Smooth muscle cell (in vitro differentiated cells): ENCODE measurements at regions not wholly inside any gene's neighbourhood (a gene's known extent, or its start where the extent isn't known, plus 50 kb on each side); places are given as distances from the start of the nearest gene placed in this dataset.

Source experiments
- DNase-seq: peaks from one replicate; lab custom pipeline; 2025; ENCODE audit not compliant: unreplicated experiment; lab: John Stamatoyannopoulos, UW
- H2AFZ ChIP-seq: fragments of 200-600 bp; sonication (generic); 2 replicates; pipeline ENCODE4 v1.6.0; 2016; ENCODE audit warnings: antibody characterized with exemption, low read depth, mild to moderate bottlenecking
- H3F3A ChIP-seq: fragments of 200-600 bp; sonication (generic); 2 replicates; pipeline ENCODE4 v1.6.0; 2017; ENCODE audit warnings: antibody characterized with exemption, low read depth
- H3K27ac ChIP-seq: fragments of 200-600 bp; sonication (generic); 2 replicates; pipeline ENCODE4 v1.5.1; 2016; ENCODE audit warnings: low read depth, mild to moderate bottlenecking
- H3K27me3 ChIP-seq: fragments of 200-600 bp; sonication (generic); 2 replicates; pipeline ENCODE4 v1.6.1; 2016; ENCODE audit warnings: low read depth, mild to moderate bottlenecking
- H3K36me3 ChIP-seq: fragments of 200-600 bp; sonication (generic); 2 replicates; pipeline ENCODE4 v1.5.1; 2016; ENCODE audit warnings: low read depth
- H3K4me1 ChIP-seq: fragments of 200-600 bp; sonication (generic); 2 replicates; pipeline ENCODE4 v1.5.1; 2016; ENCODE audit warnings: low read depth
- H3K4me2 ChIP-seq: fragments of 200-600 bp; sonication (generic); 2 replicates; pipeline ENCODE4 v1.6.0; 2016; ENCODE audit warnings: mild to moderate bottlenecking
- H3K4me3 ChIP-seq: fragments of 200-600 bp; sonication (generic); 2 replicates; pipeline ENCODE4 v1.5.1; 2016; ENCODE audit warnings: mild to moderate bottlenecking
- H3K79me2 ChIP-seq: fragments of 200-600 bp; sonication (generic); 2 replicates; pipeline ENCODE4 v1.6.0; 2016; ENCODE audit warnings: low read depth, mild to moderate bottlenecking
- H3K9ac ChIP-seq: fragments of 200-600 bp; sonication (generic); 2 replicates; pipeline ENCODE4 v1.6.0; 2016; ENCODE audit warnings: low read depth
- H3K9me3 ChIP-seq: fragments of 200-600 bp; sonication (generic); replicated peaks from 2 replicates; pipeline ENCODE4 v1.5.1; 2016; ENCODE audit warnings: low read depth
- H4K20me1 ChIP-seq: fragments of 200-600 bp; sonication (generic); 2 replicates; pipeline ENCODE4 v1.6.0; 2016; ENCODE audit warnings: low read depth
- WGBS: methylation state at CpG from one replicate; pipeline ENCODE4 v1.1.7; 2016; ENCODE audit warnings: low lambda C conversion rate; 5-methylcytosine and 5-hydroxymethylcytosine counted together
- TF ChIP-seq, protein P1 (sequence below): fragments of 200-600 bp; sonication (generic); IDR thresholded peaks from 2 replicates; pipeline ENCODE4 v1.5.1; 2017; ENCODE audit warnings: borderline replicate concordance, mild to moderate bottlenecking, antibody characterized with exemption; ENCODE audit not compliant: insufficient read depth, poor library complexity, severe bottlenecking

DNA sequence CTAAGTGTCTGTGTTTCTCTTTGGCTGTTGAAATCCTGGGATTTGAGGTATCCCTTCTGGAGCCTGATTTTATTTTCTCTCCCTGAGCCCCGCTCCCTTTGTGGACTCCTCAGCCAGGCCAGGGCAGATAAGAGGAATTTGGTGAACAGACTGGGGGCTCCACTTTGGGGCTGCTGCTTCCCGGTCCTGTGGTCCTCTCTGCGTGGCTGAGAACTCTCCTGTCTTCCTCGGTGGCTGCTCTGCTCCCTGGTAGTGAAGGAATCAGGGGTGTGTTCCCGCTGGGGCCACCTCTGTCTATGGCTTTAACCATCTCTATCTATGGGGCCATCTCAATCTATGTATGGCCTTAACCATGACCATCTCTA lies 71.7 kb upstream of the SH3PXD2B start:
- H3F3A ChIP-seq, result no peaks in the 10 kb centered on the region
- H3K4me3 ChIP-seq, result no peak overlapping the region
- H3K79me2 ChIP-seq, result no peaks in the 10 kb centered on the region
- no peak overlapping the region for H3K9ac ChIP-seq
- H3K27me3 ChIP-seq, result no peaks in the 10 kb centered on the region
- H3K4me2 ChIP-seq, result no peak overlapping the region
- WGBS, result 85% methylated on average over 5 of the region's 5 CpGs
- no peak overlapping the region for H3K27ac ChIP-seq
- no peaks in the 10 kb centered on the region for H3K9me3 ChIP-seq
- H3K36me3 ChIP-seq, result no peaks in the 10 kb centered on the region
- no peak overlapping the region for H2AFZ ChIP-seq
- TF ChIP-seq, protein P1, sequence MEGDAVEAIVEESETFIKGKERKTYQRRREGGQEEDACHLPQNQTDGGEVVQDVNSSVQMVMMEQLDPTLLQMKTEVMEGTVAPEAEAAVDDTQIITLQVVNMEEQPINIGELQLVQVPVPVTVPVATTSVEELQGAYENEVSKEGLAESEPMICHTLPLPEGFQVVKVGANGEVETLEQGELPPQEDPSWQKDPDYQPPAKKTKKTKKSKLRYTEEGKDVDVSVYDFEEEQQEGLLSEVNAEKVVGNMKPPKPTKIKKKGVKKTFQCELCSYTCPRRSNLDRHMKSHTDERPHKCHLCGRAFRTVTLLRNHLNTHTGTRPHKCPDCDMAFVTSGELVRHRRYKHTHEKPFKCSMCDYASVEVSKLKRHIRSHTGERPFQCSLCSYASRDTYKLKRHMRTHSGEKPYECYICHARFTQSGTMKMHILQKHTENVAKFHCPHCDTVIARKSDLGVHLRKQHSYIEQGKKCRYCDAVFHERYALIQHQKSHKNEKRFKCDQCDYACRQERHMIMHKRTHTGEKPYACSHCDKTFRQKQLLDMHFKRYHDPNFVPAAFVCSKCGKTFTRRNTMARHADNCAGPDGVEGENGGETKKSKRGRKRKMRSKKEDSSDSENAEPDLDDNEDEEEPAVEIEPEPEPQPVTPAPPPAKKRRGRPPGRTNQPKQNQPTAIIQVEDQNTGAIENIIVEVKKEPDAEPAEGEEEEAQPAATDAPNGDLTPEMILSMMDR, result no peak
- no peaks in the 10 kb centered on the region for H3K4me1 ChIP-seq
- no peaks in the 10 kb centered on the region for H4K20me1 ChIP-seq
- DNase-seq, result no peak

DNA sequence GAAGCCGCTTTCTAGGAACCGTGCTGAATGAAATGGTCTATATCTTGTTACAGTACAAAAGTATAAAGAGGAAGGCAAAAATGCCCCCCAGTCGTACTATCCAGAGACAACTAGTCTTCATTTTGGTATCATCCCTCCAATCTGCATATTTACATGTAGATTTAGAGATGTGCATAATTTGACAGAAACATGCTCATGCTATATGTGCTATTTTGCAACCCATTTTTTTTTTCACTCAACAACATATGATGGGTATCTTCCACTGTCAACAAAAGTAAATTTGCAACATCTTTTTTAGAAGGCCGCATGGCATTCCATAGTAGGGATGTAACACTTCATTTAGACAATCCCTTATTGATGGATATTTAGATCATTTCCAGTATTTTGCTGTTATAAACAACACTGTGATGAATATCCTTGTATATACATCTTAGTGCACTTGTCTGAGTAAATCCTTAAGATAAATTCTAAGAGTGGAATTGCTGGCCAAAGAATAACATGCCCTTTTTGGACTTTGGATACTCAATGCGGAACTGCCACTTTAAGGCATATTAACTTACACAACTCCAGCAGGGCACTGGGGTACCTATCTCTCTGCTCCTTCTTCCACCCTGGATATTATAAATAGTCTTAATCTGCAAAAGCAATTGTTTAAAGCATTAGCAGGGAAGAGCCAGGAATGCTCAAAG lies 71.1 kb upstream of the SH3PXD2B start:
- H3K27ac ChIP-seq, result no peak overlapping the region
- H3K79me2 ChIP-seq, result no peaks in the 10 kb centered on the region
- no peaks in the 10 kb centered on the region for H3K27me3 ChIP-seq
- H3K4me1 ChIP-seq, result no peaks in the 10 kb centered on the region
- H3K4me3 ChIP-seq, result no peak overlapping the region
- no peaks in the 10 kb centered on the region for H3F3A ChIP-seq
- TF ChIP-seq, protein P1, result no peak
- no peak overlapping the region for H3K9ac ChIP-seq
- no peaks in the 10 kb centered on the region for H3K36me3 ChIP-seq
- WGBS, result 92% methylated on average over 5 of the region's 5 CpGs
- no peak overlapping the region for H2AFZ ChIP-seq
- DNase-seq, result no peak
- H3K9me3 ChIP-seq, result no peaks in the 10 kb centered on the region
- H4K20me1 ChIP-seq, result no peaks in the 10 kb centered on the region
- no peak overlapping the region for H3K4me2 ChIP-seq

DNA sequence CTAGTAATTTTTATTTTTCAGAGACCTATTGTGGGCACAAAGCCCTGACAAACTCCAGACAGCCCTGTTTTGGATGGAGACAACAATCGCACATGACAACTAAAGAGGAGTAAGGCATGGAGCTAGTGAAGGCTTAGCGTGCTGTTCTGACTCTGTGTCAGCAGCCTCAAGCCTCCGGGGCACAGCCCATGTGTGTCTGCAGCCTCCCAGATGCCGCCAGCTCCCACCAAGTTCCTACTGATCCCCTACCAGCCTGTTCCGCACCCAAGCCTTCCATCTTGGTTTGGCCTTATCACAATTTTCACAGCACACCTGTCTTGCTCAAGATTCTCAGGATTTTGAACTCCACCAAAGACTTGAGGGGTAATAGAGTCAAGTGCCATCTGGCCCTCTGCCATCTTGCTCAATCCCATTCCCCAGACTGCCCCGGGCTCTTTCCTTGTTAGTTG lies 70.3 kb upstream of the SH3PXD2B start:
- Histone ChIP-seq H3K36me3 (no peaks in the 10 kb centered on the region), H3K27ac (no peak overlapping the region), H3K9ac (no peak overlapping the region), H2AFZ (no peak overlapping the region), H4K20me1 (no peaks in the 10 kb centered on the region), H3K4me2 (no peak overlapping the region), H3K4me3 (no peak overlapping the region), H3K9me3 (no peaks in the 10 kb centered on the region), H3K79me2 (no peaks in the 10 kb centered on the region), H3K4me1 (no peaks in the 10 kb centered on the region), H3F3A (no peaks in the 10 kb centered on the region), H3K27me3 (no peaks in the 10 kb centered on the region)
- DNase-seq, result no peak
- WGBS, result 86% methylated on average over 6 of the region's 6 CpGs
- TF ChIP-seq, protein P1, result no peak

- TF ChIP-seq, protein P1, result no peak
Measured at GRCh38 chr5:172523146-172523745, 68.9 kb upstream of the SH3PXD2B start.

More at GRCh38 chr5:172523146-172523745, 68.9 kb upstream of the SH3PXD2B start:
- H3K9me3 ChIP-seq, result no peaks in the 10 kb centered on the region
- H4K20me1 ChIP-seq, result no peaks in the 10 kb centered on the region
- H3K79me2 ChIP-seq, result no peaks in the 10 kb centered on the region
- H3K4me3 ChIP-seq, result no peak overlapping the region
- H2AFZ ChIP-seq, result no peak overlapping the region
- no peak overlapping the region for H3K9ac ChIP-seq
- DNase-seq, result no peak
- H3K4me2 ChIP-seq, result no peak overlapping the region
- no peaks in the 10 kb centered on the region for H3K4me1 ChIP-seq
- H3K36me3 ChIP-seq, result no peaks in the 10 kb centered on the region
- no peak overlapping the region for H3K27ac ChIP-seq
- WGBS, result 87% methylated on average over 6 of the region's 6 CpGs
- H3K27me3 ChIP-seq, result no peaks in the 10 kb centered on the region
- H3F3A ChIP-seq, result no peaks in the 10 kb centered on the region
